ENCODE measurements at regions not wholly inside any gene's neighbourhood (a gene's known extent, or its start where the extent isn't known, plus 50 kb on each side); places are given as distances from the start of the nearest gene placed in this dataset.

DNA sequence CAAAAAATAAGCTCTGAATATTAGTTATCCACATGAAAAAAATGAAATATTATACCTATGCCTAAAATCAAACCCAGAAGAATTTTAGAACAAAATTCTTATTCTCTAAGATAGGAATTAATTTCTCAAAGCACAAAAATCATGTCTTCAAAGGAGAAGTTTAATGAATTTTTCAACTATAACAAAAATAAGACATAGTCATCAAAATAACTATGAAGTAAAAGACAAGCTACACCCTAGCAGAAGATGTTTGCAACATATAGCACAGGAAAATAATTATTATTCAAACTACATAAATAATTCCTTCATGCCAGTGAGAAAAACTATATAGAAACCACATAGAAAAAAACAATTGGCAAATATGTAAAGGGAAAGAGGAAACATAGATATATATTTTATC is 1203.6 kb upstream of the GJE1 start:
- Histone ChIP-seq H3K9me3 (ENCODE audit: low read length) (no peaks in the 10 kb centered on the region), H4K20me1 (ENCODE audit: insufficient read depth, low read length) (no peaks in the 10 kb centered on the region), H3K9ac (ENCODE audit: low read length) (no peak overlapping the region), H3K27me3 (ENCODE audit: insufficient read depth, low read length) (no peaks in the 10 kb centered on the region), H3F3A (ENCODE audit: insufficient read depth, low read length) (no peaks in the 10 kb centered on the region), H2AFZ (ENCODE audit: low read length) (no peak overlapping the region), H3K79me2 (ENCODE audit: insufficient read depth, low read length) (no peaks in the 10 kb centered on the region), H3K27ac (ENCODE audit: low read depth, low read length, poor library complexity, severe bottlenecking) (no peak overlapping the region), H3K36me3 (ENCODE audit: insufficient read depth, low read length) (no peaks in the 10 kb centered on the region), H3K4me1 (ENCODE audit: insufficient read depth, low read length, severe bottlenecking) (no peaks in the 10 kb centered on the region), H3K9me2 (ENCODE audit: low read depth, low read length) (no peaks in the 10 kb centered on the region), H3K4me3 (ENCODE audit: low read depth, low read length, poor library complexity, severe bottlenecking) (no peak overlapping the region), H3K4me2 (ENCODE audit: low read length) (no peak overlapping the region)
- TF ChIP-seq, protein P1, sequence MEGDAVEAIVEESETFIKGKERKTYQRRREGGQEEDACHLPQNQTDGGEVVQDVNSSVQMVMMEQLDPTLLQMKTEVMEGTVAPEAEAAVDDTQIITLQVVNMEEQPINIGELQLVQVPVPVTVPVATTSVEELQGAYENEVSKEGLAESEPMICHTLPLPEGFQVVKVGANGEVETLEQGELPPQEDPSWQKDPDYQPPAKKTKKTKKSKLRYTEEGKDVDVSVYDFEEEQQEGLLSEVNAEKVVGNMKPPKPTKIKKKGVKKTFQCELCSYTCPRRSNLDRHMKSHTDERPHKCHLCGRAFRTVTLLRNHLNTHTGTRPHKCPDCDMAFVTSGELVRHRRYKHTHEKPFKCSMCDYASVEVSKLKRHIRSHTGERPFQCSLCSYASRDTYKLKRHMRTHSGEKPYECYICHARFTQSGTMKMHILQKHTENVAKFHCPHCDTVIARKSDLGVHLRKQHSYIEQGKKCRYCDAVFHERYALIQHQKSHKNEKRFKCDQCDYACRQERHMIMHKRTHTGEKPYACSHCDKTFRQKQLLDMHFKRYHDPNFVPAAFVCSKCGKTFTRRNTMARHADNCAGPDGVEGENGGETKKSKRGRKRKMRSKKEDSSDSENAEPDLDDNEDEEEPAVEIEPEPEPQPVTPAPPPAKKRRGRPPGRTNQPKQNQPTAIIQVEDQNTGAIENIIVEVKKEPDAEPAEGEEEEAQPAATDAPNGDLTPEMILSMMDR (IDR thresholded peaks at IDR 0.05; ENCODE audit: low read length): no peak
- no peak for TF ChIP-seq EZH2 (IDR thresholded peaks at IDR 0.05; ENCODE audit: borderline replicate concordance, low read length)

DNA sequence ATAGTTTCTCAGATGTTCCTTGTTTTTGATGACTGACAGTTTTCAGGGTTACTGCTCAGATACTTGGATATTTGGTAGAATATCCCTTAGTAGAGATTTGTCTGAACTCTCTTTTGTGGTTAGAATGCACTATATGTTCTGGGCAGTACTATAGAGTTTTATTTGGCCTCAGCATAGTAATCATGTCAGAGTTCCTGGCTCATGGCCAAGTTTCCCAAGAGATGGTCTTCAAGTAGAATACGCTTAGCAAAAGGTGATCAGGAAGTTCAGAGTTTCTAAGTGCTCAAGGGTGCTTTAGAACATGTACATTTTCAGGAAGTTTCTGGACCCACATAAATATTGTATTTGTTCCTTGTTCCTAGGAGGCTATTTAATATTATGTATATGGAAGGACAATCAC is 1209.7 kb upstream of the GJE1 start:
- H3K4me1 ChIP-seq (ENCODE audit: insufficient read depth, low read length, severe bottlenecking): peaks cover 3% of the 10 kb centered on the region
- H3K4me3 ChIP-seq (ENCODE audit: low read depth, low read length, poor library complexity, severe bottlenecking): no peak overlapping the region
- no peaks in the 10 kb centered on the region for H4K20me1 ChIP-seq (ENCODE audit: insufficient read depth, low read length)
- H2AFZ ChIP-seq (ENCODE audit: low read length): no peak overlapping the region
- no peaks in the 10 kb centered on the region for H3K9me3 ChIP-seq (ENCODE audit: low read length)
- no peak overlapping the region for H3K4me2 ChIP-seq (ENCODE audit: low read length)
- H3K27me3 ChIP-seq (ENCODE audit: insufficient read depth, low read length): no peaks in the 10 kb centered on the region
- no peak overlapping the region for H3K9ac ChIP-seq (ENCODE audit: low read length)
- H3K36me3 ChIP-seq (ENCODE audit: insufficient read depth, low read length): no peaks in the 10 kb centered on the region
- no peaks in the 10 kb centered on the region for H3K79me2 ChIP-seq (ENCODE audit: insufficient read depth, low read length)
- no peak overlapping the region for H3K27ac ChIP-seq (ENCODE audit: low read depth, low read length, poor library complexity, severe bottlenecking)
- no peaks in the 10 kb centered on the region for H3K9me2 ChIP-seq (ENCODE audit: low read depth, low read length)
- no peaks in the 10 kb centered on the region for H3F3A ChIP-seq (ENCODE audit: insufficient read depth, low read length)
- TF ChIP-seq, protein P1 (IDR thresholded peaks at IDR 0.05; ENCODE audit: low read length): no peak
- TF ChIP-seq EZH2 (IDR thresholded peaks at IDR 0.05; ENCODE audit: borderline replicate concordance, low read length): no peak

DNA sequence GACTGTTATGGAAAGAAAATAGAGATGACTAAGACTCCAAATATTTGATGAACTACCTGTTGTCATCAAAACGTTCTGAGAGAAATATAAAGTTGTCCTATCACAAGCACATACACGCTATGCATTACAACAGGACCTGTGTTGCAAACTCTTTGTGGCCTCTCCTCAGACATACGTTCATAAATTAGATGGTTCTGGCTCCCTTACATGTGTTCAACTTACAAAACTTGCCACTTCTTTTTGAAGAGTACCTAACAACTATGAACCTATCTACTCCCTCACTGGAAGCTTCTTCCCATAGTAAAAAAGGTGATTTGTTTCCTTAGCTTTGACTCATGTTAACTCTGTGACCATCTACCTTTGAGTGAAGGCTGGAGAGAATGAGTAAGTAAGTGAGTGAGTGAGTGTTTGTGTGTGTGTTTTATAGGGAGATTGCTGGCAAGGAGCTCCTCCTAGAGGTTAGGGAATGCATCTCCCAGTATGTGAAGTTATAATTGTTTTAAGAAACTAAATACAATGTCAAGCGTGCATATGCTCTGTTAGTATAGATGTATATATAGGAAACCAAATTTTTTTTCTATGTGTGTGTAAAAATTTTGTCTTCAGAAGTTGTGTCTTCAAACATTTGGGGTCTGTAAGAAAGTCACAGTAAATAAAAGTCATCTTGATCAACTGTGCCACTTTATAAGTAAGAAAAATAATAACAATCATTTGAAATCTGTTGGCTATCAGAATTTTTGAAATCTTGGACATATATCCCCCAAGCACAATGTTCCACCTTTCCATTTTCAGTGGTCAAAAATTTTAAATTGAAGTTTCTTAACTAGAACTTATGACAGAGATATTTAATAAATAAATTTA is 1211.1 kb upstream of the GJE1 start:
- H3K4me1 ChIP-seq (ENCODE audit: insufficient read depth, low read length, severe bottlenecking): peaks cover 3% of the 10 kb centered on the region
- no peaks in the 10 kb centered on the region for H4K20me1 ChIP-seq (ENCODE audit: insufficient read depth, low read length)
- H3K27me3 ChIP-seq (ENCODE audit: insufficient read depth, low read length): no peaks in the 10 kb centered on the region
- H3K9me2 ChIP-seq (ENCODE audit: low read depth, low read length): no peaks in the 10 kb centered on the region
- no peaks in the 10 kb centered on the region for H3F3A ChIP-seq (ENCODE audit: insufficient read depth, low read length)
- no peaks in the 10 kb centered on the region for H3K79me2 ChIP-seq (ENCODE audit: insufficient read depth, low read length)
- no peak overlapping the region for H2AFZ ChIP-seq (ENCODE audit: low read length)
- no peak for TF ChIP-seq EZH2 (IDR thresholded peaks at IDR 0.05; ENCODE audit: borderline replicate concordance, low read length)
- TF ChIP-seq, protein P1 (IDR thresholded peaks at IDR 0.05; ENCODE audit: low read length): peak; percentile 86
- no peak overlapping the region for H3K4me3 ChIP-seq (ENCODE audit: low read depth, low read length, poor library complexity, severe bottlenecking)
- H3K36me3 ChIP-seq (ENCODE audit: insufficient read depth, low read length): no peaks in the 10 kb centered on the region
- H3K27ac ChIP-seq (ENCODE audit: low read depth, low read length, poor library complexity, severe bottlenecking): no peak overlapping the region
- no peak overlapping the region for H3K9ac ChIP-seq (ENCODE audit: low read length)
- no peaks in the 10 kb centered on the region for H3K9me3 ChIP-seq (ENCODE audit: low read length)
- H3K4me2 ChIP-seq (ENCODE audit: low read length): no peak overlapping the region
